Mammary epithelial cell (primary cell): ENCODE measurements at regions not wholly inside any gene's neighbourhood (a gene's known extent, or its start where the extent isn't known, plus 50 kb on each side); places are given as distances from the start of the nearest gene placed in this dataset.

Source experiments
- EZH2 ChIP-seq: IDR thresholded peaks from 2 replicates; pipeline ENCODE4 v1.6.1; 2012; ENCODE audit warnings: low read length, inconsistent platforms, borderline replicate concordance
- TF ChIP-seq, protein P1 (sequence below), 2 donors: IDR thresholded peaks in 1 of 2; conservative IDR thresholded peaks in 1 of 2; 2 replicates each; pipeline ENCODE4 v1.5.1; 2011 to 2012; ENCODE audit warnings: inconsistent platforms in 2 of 2, low read length in 2 of 2, mild to moderate bottlenecking in 2 of 2, control low read depth in 1 of 2, low read depth in 1 of 2; ENCODE audit not compliant: insufficient read depth in 1 of 2; ENCODE audit errors: extremely low read depth in 1 of 2

DNA sequence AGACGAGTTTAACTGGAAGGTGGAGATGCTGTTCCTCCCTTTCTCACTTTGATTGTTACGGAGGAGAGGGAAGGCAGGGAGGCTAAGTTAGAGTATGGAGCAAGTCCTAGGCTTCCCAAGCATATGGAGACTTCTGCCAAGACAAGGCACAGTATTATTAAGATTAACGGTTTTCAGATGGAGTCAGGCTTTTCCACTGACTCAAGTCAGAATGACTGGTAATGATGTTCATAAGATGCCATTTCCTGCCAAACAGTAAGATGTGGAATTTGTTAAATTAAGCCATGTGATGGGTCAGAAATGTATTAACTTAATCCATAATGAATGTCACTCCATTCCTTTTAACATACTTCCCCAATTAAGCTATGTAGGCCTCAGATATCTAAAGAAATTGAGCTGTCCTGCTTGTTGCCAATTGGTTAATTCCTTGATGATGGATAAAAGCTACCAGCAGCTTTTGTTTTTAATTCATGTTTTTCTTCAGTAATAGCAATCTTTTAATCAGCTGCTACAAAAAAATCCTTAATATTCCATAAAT lies 383.7 kb downstream of the ZNF521 start:
- TF ChIP-seq, protein P1, sequence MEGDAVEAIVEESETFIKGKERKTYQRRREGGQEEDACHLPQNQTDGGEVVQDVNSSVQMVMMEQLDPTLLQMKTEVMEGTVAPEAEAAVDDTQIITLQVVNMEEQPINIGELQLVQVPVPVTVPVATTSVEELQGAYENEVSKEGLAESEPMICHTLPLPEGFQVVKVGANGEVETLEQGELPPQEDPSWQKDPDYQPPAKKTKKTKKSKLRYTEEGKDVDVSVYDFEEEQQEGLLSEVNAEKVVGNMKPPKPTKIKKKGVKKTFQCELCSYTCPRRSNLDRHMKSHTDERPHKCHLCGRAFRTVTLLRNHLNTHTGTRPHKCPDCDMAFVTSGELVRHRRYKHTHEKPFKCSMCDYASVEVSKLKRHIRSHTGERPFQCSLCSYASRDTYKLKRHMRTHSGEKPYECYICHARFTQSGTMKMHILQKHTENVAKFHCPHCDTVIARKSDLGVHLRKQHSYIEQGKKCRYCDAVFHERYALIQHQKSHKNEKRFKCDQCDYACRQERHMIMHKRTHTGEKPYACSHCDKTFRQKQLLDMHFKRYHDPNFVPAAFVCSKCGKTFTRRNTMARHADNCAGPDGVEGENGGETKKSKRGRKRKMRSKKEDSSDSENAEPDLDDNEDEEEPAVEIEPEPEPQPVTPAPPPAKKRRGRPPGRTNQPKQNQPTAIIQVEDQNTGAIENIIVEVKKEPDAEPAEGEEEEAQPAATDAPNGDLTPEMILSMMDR (conservative IDR thresholded peaks at IDR 0.05 in 1 of 2, IDR thresholded peaks at IDR 0.05 in 1 of 2; ENCODE audit: extremely low read depth in 1 of 2, insufficient read depth in 1 of 2, low read depth in 1 of 2, low read length in 2 of 2): no peak
- TF ChIP-seq EZH2: no peak
